GM19455 (cell line): ENCODE measurements at regions not wholly inside any gene's neighbourhood (a gene's known extent, or its start where the extent isn't known, plus 50 kb on each side); places are given as distances from the start of the nearest gene placed in this dataset.
A peak's percentile ranks its signal among the peaks of the same experiment; 100 is the strongest.
"Not testable (repeated sequence)": the region's sequence is repeated elsewhere in the genome, so short reads cannot be mapped to it uniquely, and the experiment has no call there.

Source experiments
- ATAC-seq: cut with Tn5 transposase; IDR thresholded peaks from one replicate; pipeline ENCODE4 v1.9.1; 2021; ENCODE audit not compliant: unreplicated experiment

DNA sequence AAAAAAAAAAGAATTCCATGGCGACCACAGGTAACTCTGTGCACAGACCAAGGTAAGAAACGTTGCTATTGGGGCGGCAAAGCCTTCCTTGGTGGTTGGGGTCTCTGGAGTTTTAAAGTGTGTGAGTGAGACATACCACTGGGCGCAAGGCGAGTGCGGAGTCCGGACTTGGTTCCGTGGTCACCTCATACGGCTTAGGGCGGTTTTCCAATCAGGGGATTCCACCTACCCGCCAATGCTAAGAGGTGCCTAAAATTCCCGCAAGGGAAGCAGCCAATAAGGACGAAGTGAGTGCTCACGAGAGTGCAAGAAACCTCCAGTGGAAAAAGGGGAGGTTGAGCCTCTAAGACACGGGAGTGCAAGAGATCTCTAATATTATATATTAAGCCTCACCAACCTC lies 68.6 kb upstream of the PRSS16 start:
- ATAC-seq = no peak

DNA sequence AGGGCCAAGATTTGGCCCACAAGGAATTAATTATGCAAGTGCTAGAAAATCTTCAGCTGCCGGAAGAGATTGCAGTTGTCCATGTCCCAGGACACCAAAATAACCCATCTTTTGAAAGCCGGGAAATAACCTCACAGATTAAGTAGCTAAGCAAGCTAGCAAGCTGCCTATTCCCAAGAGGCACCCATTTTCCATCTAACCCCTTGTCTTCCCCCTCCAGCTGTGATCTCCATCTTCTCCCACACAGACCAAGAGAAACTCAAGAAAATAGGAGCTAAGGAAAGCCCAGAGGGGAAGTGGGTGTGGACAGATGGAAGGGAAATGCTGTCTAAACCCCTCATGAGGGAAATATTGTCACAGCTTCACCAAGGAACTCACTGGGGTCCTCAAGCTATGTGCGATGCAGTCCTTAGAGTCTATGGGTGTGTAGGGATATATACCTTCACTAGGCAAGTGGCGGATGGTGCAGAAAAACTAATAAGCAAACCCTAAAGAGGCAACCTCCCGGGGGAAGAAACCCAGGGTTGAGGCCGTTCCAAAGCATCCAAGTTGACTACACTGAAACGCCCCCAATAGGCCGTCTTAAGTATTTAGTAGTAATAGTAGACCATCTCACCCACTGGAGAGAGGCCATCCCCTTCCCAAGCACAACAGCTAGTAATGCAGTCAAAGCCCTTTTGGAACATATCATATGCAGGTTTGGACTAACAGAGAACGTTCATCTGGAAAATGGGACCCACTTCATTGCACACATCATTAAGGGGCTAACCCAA lies 64.3 kb upstream of the PRSS16 start:
- no peak for ATAC-seq

DNA sequence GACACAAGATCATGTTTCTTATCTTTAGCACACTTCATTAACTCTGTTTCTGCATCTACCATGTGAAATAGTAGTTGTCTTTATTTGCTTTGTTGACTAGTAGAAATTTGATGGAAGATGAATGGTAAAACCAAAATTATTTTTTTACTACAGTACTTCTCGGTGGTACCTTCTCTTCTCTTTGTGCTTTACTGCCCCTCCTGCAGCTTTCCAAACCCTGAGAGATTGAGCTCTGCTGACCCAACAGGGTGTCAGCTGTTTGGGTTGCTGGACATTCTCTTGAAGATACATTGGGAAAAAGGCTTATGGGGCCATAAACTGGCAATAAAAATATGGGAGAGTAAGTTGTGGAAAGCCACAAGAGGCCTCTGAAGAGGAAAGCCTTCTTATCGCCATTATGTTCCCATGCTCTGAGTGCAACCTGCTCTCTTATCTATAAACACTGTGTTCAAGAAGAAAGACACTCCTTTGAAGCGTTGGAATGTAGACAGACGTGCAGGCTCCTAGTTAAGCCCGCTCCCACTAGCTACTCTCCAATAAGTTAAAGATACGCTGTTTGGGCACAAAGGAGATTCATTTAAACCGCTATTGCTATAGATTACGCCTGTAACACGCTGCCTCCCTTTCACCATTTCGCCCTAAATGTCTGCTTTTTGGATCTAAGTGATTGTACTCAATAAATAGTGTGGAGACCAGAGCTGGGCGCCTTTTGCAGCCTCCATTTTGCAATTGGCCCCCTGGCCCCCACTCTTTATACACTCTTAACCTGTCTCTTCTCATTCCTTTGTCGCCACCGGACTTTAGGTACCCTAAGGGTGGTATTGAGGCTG lies 60.1 kb upstream of the PRSS16 start:
- ATAC-seq = no peak

DNA sequence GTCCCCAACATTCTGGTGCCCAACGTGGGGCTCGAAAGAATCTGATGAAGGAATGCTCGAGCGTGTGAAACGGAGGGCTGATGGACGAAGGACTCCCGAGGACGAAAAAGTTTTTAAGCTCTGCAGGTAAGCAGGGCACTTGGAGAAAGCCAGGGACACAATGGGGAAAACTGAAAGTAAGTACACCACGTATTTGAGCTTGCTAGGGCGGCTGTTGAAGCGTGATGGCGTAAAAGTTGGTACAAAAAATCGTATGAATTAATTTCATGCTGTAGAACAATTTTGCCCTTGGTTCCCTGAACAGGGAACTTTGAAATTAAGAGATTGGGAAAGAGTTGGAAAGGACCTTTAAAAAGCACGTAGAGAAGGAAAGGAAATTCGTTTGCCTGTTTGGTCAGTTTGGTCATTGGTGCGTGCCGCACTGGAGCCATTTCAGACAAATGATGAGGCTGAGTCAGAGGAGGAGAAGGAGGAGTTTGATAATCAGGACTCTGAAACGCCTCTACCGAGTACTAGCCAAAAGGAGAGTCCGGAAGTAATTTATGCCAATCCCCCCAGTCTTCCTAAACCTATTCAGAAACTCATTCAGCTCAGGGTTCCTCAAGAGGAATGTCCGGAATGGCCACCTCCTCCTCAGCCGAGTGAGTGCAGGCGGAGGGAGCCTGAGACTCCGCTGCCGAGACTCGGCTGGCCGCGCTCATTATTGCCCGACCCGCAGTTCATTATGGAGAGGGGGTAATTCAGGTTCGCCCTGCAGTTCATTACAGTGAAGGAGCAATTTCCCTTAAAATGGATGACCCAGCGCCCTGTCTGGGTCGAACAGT lies 59.2 kb upstream of the PRSS16 start:
- ATAC-seq = peak; percentile 82

DNA sequence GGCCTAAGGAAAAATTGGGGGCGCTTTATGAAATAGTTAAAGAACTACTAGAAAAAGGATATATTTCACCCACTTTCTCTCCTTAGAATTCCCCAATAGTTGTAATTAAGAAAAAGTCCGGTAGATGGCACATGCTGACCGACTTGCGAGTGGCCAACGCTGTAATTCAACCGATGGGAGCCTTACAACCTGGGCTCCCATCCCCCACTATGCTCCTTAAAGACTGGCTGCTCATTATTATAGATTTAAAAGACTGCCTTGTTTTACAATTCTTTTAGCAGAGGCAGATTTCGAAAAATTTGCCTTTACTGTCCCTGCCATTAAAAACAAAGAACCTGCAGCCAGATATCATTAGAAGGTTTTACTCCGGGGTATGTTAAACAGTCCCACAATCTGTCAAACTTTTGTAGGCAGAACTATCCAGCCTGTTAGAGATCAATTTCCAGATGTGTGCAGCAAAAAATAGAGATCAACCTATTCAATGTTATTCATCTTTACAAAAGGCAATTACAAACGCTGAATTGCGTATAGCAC lies 58.5 kb upstream of the PRSS16 start:
- ATAC-seq = peak; percentile 68

DNA sequence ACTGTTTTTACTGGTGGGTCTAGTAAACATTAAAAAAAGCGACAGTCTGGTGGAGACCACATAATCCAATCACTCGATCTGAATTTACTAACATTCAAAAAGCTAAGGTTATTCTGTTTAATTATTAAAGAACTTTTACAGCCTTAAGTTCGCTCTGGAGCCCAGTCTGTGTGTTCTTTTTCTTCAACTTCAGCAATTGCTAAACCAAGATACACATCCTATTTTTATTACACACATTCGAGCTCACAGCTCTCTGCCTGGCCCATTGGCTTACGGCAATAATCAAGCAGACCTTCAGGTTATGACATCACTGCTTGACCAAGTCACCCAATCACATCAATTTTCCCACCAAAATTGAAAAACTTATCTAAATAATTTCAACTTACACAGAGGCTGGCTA lies 57.4 kb upstream of the PRSS16 start:
- no peak for ATAC-seq

DNA sequence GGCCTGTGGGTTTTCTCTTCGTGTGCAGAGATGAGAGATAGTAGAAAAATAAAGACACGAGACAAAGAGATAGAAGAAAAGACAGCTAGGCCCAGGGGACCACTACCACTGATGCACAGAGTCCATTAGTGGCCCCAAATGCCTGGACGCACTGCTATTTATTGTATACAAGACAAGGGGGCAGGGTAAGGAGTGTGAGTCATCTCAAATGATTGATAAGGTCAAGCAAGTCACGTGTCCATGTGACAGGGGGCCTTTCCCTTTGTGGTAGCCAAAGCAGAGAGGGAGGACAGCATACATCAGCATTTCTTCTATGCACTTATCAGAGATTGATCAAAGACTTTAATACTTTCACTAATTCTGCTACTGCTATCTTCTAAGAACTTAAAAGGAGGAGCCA lies 53.0 kb upstream of the PRSS16 start:
- not testable (repeated sequence) for ATAC-seq

DNA sequence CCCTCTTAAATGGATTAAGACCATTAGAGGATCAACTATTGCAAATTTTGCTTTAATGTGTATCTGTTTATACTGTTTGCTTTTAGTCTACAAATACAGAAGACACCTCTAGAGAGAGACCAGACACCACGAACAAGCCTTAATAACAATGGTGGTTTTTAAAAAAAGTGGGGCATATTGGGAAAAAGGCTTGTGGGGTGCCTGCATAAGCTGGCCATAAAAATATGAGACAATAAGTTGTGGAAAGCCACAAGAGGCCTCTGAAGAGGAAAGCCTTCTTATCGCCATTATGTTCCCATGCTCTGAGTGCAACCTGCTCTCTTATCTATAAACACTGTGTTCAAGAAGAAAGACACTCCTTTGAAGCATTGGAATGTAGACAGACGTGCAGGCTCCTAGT lies 52.0 kb upstream of the PRSS16 start:
- ATAC-seq = not testable (repeated sequence)
